SK-N-MC (cell line): ENCODE measurements at regions not wholly inside any gene's neighbourhood (a gene's known extent, or its start where the extent isn't known, plus 50 kb on each side); places are given as distances from the start of the nearest gene placed in this dataset.

ENCODE experiments used
- EZH2 ChIP-seq: fragments of 200-600 bp; sonication (generic); IDR thresholded peaks from one replicate; pipeline ENCODE4 v1.6.1; 2017; ENCODE audit warnings: antibody characterized with exemption
- POLR2AphosphoS5 ChIP-seq: IDR thresholded peaks from 2 replicates; pipeline ENCODE4 v1.6.1; 2012; ENCODE audit warnings: mild to moderate bottlenecking, low read depth, low read length, borderline replicate concordance

- TF ChIP-seq EZH2 (no peak), POLR2AphosphoS5 (no peak)
Observed at GRCh38 chr13:52949044-52949443, 79.6 kb upstream of the OLFM4 start.
